ENCODE measurements at regions not wholly inside any gene's neighbourhood (a gene's known extent, or its start where the extent isn't known, plus 50 kb on each side); places are given as distances from the start of the nearest gene placed in this dataset.

DNA sequence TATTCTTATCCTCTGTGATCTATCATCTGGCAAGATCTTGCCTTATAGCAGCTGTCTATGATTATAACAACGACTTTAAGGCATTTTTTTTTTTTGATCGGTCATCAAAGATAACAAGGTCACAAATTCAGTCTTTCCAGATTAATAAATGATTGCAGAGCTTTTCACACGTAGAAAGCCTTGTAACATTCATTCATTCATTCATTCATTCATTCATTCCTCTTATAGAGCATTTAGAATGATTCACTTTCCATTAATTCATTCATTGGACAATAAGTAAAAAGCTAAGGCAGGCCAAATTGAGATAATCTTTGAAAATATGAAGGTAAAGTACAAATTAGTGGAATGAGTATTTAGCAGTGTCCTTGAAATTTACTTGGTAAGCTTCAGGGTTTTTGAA is 223.7 kb downstream of the NUP35 start:
- Histone ChIP-seq H4K20me1 (ENCODE audit: low read length) (no peaks in the 10 kb centered on the region), H3F3A (ENCODE audit: low read length, unreplicated experiment) (no peaks in the 10 kb centered on the region), H3K4me2 (ENCODE audit: low read length) (no peak overlapping the region), H3K9me2 (replicated peaks; ENCODE audit: low read length) (no peaks in the 10 kb centered on the region), H3K27me3 (ENCODE audit: low read length) (no peaks in the 10 kb centered on the region), H3K27ac (ENCODE audit: low read length) (no peak overlapping the region), H3K9me3 (ENCODE audit: low read length) (no peaks in the 10 kb centered on the region), H3K4me1 (ENCODE audit: insufficient read depth, low read length) (no peaks in the 10 kb centered on the region), H2AFZ (ENCODE audit: low read length) (no peak overlapping the region), H3K36me3 (ENCODE audit: low read depth, low read length) (no peaks in the 10 kb centered on the region), H3K4me3 (ENCODE audit: low read length) (no peak overlapping the region), H3K9ac (ENCODE audit: low read length) (no peak overlapping the region), H3K79me2 (ENCODE audit: low read length) (no peaks in the 10 kb centered on the region)
- intact Hi-C loops (cut with micrococcal nuclease), result no loop called here
- no TSS peak for BruUV-seq (replicated peaks)
- DNase-seq (no peak), ATAC-seq (no peak)
- TF ChIP-seq, protein P1, sequence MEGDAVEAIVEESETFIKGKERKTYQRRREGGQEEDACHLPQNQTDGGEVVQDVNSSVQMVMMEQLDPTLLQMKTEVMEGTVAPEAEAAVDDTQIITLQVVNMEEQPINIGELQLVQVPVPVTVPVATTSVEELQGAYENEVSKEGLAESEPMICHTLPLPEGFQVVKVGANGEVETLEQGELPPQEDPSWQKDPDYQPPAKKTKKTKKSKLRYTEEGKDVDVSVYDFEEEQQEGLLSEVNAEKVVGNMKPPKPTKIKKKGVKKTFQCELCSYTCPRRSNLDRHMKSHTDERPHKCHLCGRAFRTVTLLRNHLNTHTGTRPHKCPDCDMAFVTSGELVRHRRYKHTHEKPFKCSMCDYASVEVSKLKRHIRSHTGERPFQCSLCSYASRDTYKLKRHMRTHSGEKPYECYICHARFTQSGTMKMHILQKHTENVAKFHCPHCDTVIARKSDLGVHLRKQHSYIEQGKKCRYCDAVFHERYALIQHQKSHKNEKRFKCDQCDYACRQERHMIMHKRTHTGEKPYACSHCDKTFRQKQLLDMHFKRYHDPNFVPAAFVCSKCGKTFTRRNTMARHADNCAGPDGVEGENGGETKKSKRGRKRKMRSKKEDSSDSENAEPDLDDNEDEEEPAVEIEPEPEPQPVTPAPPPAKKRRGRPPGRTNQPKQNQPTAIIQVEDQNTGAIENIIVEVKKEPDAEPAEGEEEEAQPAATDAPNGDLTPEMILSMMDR (conservative IDR thresholded peaks at IDR 0.05; ENCODE audit: low read depth, low read length), result no peak
- TF ChIP-seq EZH2phosphoT487 (IDR thresholded peaks at IDR 0.05; ENCODE audit: borderline replicate concordance, low read length) (no peak), EZH2 (IDR thresholded peaks at IDR 0.05; ENCODE audit: low read length, unreplicated experiment) (no peak)
- ChIA-PET POLR2A (ENCODE audit: unreplicated experiment) (no interaction called here), CTCF (interaction anchor here (0.6 kb wide), 1 partner anchor 54 kb away, joined by 5 read pairs; no protein-coding TSS in a partner anchor)

DNA sequence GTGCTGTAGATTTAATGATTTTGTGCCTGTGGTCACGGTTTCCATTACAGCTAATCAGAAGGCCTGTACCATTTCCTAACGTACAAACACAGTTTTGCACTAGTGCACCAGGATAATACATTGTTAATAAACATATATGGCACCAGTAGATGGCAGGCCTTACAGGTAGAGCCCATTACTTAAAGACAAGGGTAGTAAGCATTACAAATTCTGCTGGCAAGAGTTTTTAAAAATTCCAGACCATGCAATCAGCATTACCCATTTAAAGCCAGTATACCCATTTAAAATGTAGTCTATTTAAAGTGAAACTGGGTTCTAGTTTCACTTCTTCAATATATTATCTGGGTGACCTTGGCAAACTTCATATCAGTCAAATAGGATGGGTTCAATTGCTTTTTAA is 224.2 kb downstream of the NUP35 start:
- H3K79me2 ChIP-seq (ENCODE audit: low read length), result no peaks in the 10 kb centered on the region
- no peaks in the 10 kb centered on the region for H3K27me3 ChIP-seq (ENCODE audit: low read length)
- H3K36me3 ChIP-seq (ENCODE audit: low read depth, low read length), result no peaks in the 10 kb centered on the region
- no peak overlapping the region for H3K4me2 ChIP-seq (ENCODE audit: low read length)
- no peaks in the 10 kb centered on the region for H3F3A ChIP-seq (ENCODE audit: low read length, unreplicated experiment)
- no peaks in the 10 kb centered on the region for H3K9me3 ChIP-seq (ENCODE audit: low read length)
- BruUV-seq (replicated peaks), result no TSS peak
- no peaks in the 10 kb centered on the region for H3K4me1 ChIP-seq (ENCODE audit: insufficient read depth, low read length)
- ChIA-PET POLR2A (ENCODE audit: unreplicated experiment) (no interaction called here), CTCF (no interaction called here)
- TF ChIP-seq, protein P1 (conservative IDR thresholded peaks at IDR 0.05; ENCODE audit: low read depth, low read length), result 0 out of 2 replicates have a peak, but pooled peaks have one; percentile 22
- no peak for TF ChIP-seq EZH2phosphoT487 (IDR thresholded peaks at IDR 0.05; ENCODE audit: borderline replicate concordance, low read length)
- no peak overlapping the region for H3K9ac ChIP-seq (ENCODE audit: low read length)
- H3K4me3 ChIP-seq (ENCODE audit: low read length), result no peak overlapping the region
- H2AFZ ChIP-seq (ENCODE audit: low read length), result no peak overlapping the region
- no peaks in the 10 kb centered on the region for H3K9me2 ChIP-seq (replicated peaks; ENCODE audit: low read length)
- no peaks in the 10 kb centered on the region for H4K20me1 ChIP-seq (ENCODE audit: low read length)
- H3K27ac ChIP-seq (ENCODE audit: low read length), result no peak overlapping the region
- intact Hi-C loops (cut with micrococcal nuclease), result no loop called here
- ATAC-seq (no peak), DNase-seq (peak; percentile 3)

DNA sequence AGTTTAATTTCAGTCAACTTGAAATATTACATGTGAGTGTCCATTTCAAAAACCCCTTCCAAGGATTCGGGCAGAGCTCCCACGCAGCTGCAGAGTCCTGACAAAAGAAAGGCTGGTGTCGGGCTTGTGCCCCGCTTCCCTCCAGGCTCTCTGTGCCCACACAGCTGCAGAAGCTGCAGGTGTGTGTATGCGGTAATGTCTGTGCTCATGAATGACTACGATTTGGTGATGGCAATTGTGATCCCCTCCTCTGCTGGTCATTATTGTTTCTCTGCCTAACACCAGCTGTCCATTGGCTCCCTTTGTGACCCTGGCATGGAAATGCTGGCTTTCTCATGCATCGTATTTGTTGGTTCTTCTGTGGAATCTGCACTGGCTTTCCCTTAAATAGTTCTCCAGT is 224.8 kb downstream of the NUP35 start:
- Histone ChIP-seq H2AFZ (ENCODE audit: low read length) (no peak overlapping the region), H3F3A (ENCODE audit: low read length, unreplicated experiment) (no peaks in the 10 kb centered on the region), H3K36me3 (ENCODE audit: low read depth, low read length) (no peaks in the 10 kb centered on the region), H3K4me2 (ENCODE audit: low read length) (no peak overlapping the region), H3K27me3 (ENCODE audit: low read length) (no peaks in the 10 kb centered on the region), H3K9ac (ENCODE audit: low read length) (no peak overlapping the region), H3K4me3 (ENCODE audit: low read length) (no peak overlapping the region), H4K20me1 (ENCODE audit: low read length) (no peaks in the 10 kb centered on the region), H3K27ac (ENCODE audit: low read length) (no peak overlapping the region), H3K9me3 (ENCODE audit: low read length) (no peaks in the 10 kb centered on the region), H3K79me2 (ENCODE audit: low read length) (no peaks in the 10 kb centered on the region), H3K4me1 (ENCODE audit: insufficient read depth, low read length) (no peaks in the 10 kb centered on the region), H3K9me2 (replicated peaks; ENCODE audit: low read length) (no peaks in the 10 kb centered on the region)
- TF ChIP-seq EZH2 (IDR thresholded peaks at IDR 0.05; ENCODE audit: low read length, unreplicated experiment), result no peak
- ATAC-seq (no peak), DNase-seq (no peak)
- intact Hi-C loops (cut with micrococcal nuclease), result no loop called here
- no TSS peak for BruUV-seq (replicated peaks)
- POLR2A ChIA-PET (ENCODE audit: unreplicated experiment), result no interaction called here
- CTCF ChIA-PET, result no interaction called here
